ENCODE measurements at regions not wholly inside any gene's neighbourhood (a gene's known extent, or its start where the extent isn't known, plus 50 kb on each side); places are given as distances from the start of the nearest gene placed in this dataset.

GRCh38 chr4:126273746-126274145 is 959.0 kb downstream of the FAT4 start:
- TF ChIP-seq CTCF (IDR thresholded peaks at IDR 0.05; ENCODE audit: insufficient read depth, low read depth, low read length) (no peak), EZH2 (IDR thresholded peaks at IDR 0.05; ENCODE audit: insufficient read depth, low read length) (no peak)
